Neural cell (in vitro differentiated cells): ENCODE measurements at regions not wholly inside any gene's neighbourhood (a gene's known extent, or its start where the extent isn't known, plus 50 kb on each side); places are given as distances from the start of the nearest gene placed in this dataset.

Experiments used
- H2AFZ ChIP-seq: fragments of 200-600, 300-800 bp; sonication (generic), shearing (Covaris generic); 2 replicates; pipeline ENCODE4 v1.6.0; 2014; ENCODE audit warnings: low read depth, mild to moderate bottlenecking, antibody characterized with exemption, low read length, moderate library complexity
- H3F3A ChIP-seq: fragments of 200-600 bp; shearing (Covaris generic); 2 replicates; pipeline ENCODE4 v1.6.1; 2016; ENCODE audit warnings: mild to moderate bottlenecking, moderate library complexity, mixed read lengths, antibody characterized with exemption, low read length; ENCODE audit not compliant: insufficient read depth, poor library complexity, severe bottlenecking
- H3K27ac ChIP-seq: fragments of 200-600, 300-800 bp; sonication (generic), shearing (Covaris generic); 2 replicates; pipeline ENCODE4 v1.5.1; 2014; ENCODE audit warnings: mild to moderate bottlenecking, low read length, moderate library complexity
- H3K27me3 ChIP-seq: fragments of 300-800, 200-600 bp; sonication (generic), shearing (Covaris generic); 2 replicates; pipeline ENCODE4 v1.6.0; 2014; ENCODE audit warnings: mild to moderate bottlenecking, low read depth, low read length, moderate library complexity; ENCODE audit not compliant: insufficient read depth
- H3K36me3 ChIP-seq: fragments of 300-800, 200-600 bp; sonication (generic), shearing (Covaris generic); 2 replicates; pipeline ENCODE4 v1.5.1; 2014; ENCODE audit warnings: mild to moderate bottlenecking, antibody characterized with exemption, low read length, moderate library complexity; ENCODE audit not compliant: insufficient read depth
- H3K4me2 ChIP-seq: fragments of 300-800, 200-600 bp; sonication (generic), shearing (Covaris generic); 2 replicates; pipeline ENCODE4 v1.6.0; 2014; ENCODE audit warnings: mild to moderate bottlenecking, low read length
- H3K4me3 ChIP-seq: fragments of 300-800, 200-600 bp; sonication (generic), shearing (Covaris generic); 2 replicates; pipeline ENCODE4 v1.5.1; 2014; ENCODE audit warnings: mild to moderate bottlenecking, low read length, moderate library complexity
- H3K79me2 ChIP-seq: fragments of 200-600 bp; shearing (Covaris generic); replicated peaks from 2 replicates; pipeline ENCODE4 v1.6.0; 2014; ENCODE audit warnings: mild to moderate bottlenecking, low read length, moderate library complexity; ENCODE audit not compliant: insufficient read depth
- H3K9ac ChIP-seq: fragments of 300-800, 200-600 bp; sonication (generic), shearing (Covaris generic); 2 replicates; pipeline ENCODE4 v1.6.1; 2016; ENCODE audit warnings: mild to moderate bottlenecking, low read length, mixed read lengths
- H3K9me2 ChIP-seq: fragments of 200-600 bp; shearing (Covaris generic); 2 replicates; pipeline ENCODE4 v1.6.1; 2016; ENCODE audit warnings: mild to moderate bottlenecking, low read length, mixed read lengths; ENCODE audit not compliant: insufficient read depth
- H3K9me3 ChIP-seq: fragments of 200-600, 300-800 bp; sonication (generic), shearing (Covaris generic); 2 replicates; pipeline ENCODE4 v1.6.1; 2016; ENCODE audit warnings: mild to moderate bottlenecking, mixed run types, low read length, moderate library complexity, mixed read lengths
- H4K20me1 ChIP-seq: fragments of 200-600 bp; shearing (Covaris generic); 2 replicates; pipeline ENCODE4 v1.6.1; 2016; ENCODE audit warnings: mild to moderate bottlenecking, mixed run types; ENCODE audit not compliant: insufficient read depth
- CTCF ChIP-seq: fragments of 450-650 bp; IDR thresholded peaks from 2 replicates; pipeline ENCODE4 v1.5.1; 2014; ENCODE audit warnings: antibody characterized with exemption, mild to moderate bottlenecking, moderate library complexity; ENCODE audit not compliant: poor library complexity, severe bottlenecking
- EP300 ChIP-seq: fragments of 450-650 bp; conservative IDR thresholded peaks from 2 replicates; pipeline ENCODE4 v1.6.1; 2014; ENCODE audit warnings: antibody characterized with exemption, mild to moderate bottlenecking, moderate library complexity; ENCODE audit not compliant: poor library complexity, severe bottlenecking
- EZH2 ChIP-seq: fragments of 200-600, 300-800 bp; shearing (Covaris generic), sonication (generic); IDR thresholded peaks from 2 replicates; pipeline ENCODE4 v1.6.1; 2014; ENCODE audit warnings: antibody characterized with exemption, low read length, borderline replicate concordance, mild to moderate bottlenecking; ENCODE audit not compliant: insufficient read depth, poor library complexity, severe bottlenecking
- MXI1 ChIP-seq: fragments of 450-650 bp; conservative IDR thresholded peaks from 2 replicates; pipeline ENCODE4 v1.6.1; 2014; ENCODE audit warnings: antibody characterized with exemption, mild to moderate bottlenecking; ENCODE audit not compliant: poor library complexity, severe bottlenecking
- POLR2AphosphoS5 ChIP-seq: IDR thresholded peaks from 2 replicates; pipeline ENCODE4 v1.6.1; 2012
- RAD21 ChIP-seq: fragments of 450-650 bp; conservative IDR thresholded peaks from 2 replicates; pipeline ENCODE4 v1.6.1; 2014; ENCODE audit warnings: antibody characterized with exemption, mild to moderate bottlenecking, moderate library complexity
- REST ChIP-seq: IDR thresholded peaks from 2 replicates; pipeline ENCODE4 v1.6.1; 2012; ENCODE audit warnings: borderline replicate concordance
- SMC3 ChIP-seq: fragments of 450-650 bp; conservative IDR thresholded peaks from 2 replicates; pipeline ENCODE4 v1.6.1; 2014; ENCODE audit warnings: antibody characterized with exemption, mild to moderate bottlenecking, moderate library complexity; ENCODE audit not compliant: poor library complexity
- TAF1 ChIP-seq: IDR thresholded peaks from 2 replicates; pipeline ENCODE4 v1.6.1; 2012; ENCODE audit warnings: low read depth

GRCh38 chr13:34593658-34594057, 348.4 kb upstream of the NBEA start:
- no peaks in the 10 kb centered on the region for H3K79me2 ChIP-seq
- no peak overlapping the region for H3K9ac ChIP-seq
- H3K27ac ChIP-seq, result no peak overlapping the region
- H3K27me3 ChIP-seq, result no peaks in the 10 kb centered on the region
- H3K4me3 ChIP-seq, result no peak overlapping the region
- no peaks in the 10 kb centered on the region for H3K36me3 ChIP-seq
- H3K9me2 ChIP-seq, result no peaks in the 10 kb centered on the region
- H3K9me3 ChIP-seq, result no peaks in the 10 kb centered on the region
- no peaks in the 10 kb centered on the region for H3F3A ChIP-seq
- no peaks in the 10 kb centered on the region for H4K20me1 ChIP-seq
- H2AFZ ChIP-seq, result no peak overlapping the region
- H3K4me2 ChIP-seq, result no peak overlapping the region
- TF ChIP-seq RAD21 (no peak), SMC3 (no peak), POLR2AphosphoS5 (no peak), CTCF (no peak)

GRCh38 chr13:34594507-34594906, 347.6 kb upstream of the NBEA start:
- H4K20me1 ChIP-seq, result no peaks in the 10 kb centered on the region
- H3K27ac ChIP-seq, result no peak overlapping the region
- H3K9ac ChIP-seq, result no peak overlapping the region
- H3K4me2 ChIP-seq, result no peak overlapping the region
- TF ChIP-seq POLR2AphosphoS5 (peak; percentile 76), EZH2 (no peak), EP300 (no peak), CTCF (no peak)
- no peak overlapping the region for H3K4me3 ChIP-seq
- H3K79me2 ChIP-seq, result no peaks in the 10 kb centered on the region
- H3F3A ChIP-seq, result no peaks in the 10 kb centered on the region
- no peaks in the 10 kb centered on the region for H3K36me3 ChIP-seq
- H3K27me3 ChIP-seq, result no peaks in the 10 kb centered on the region
- no peak overlapping the region for H2AFZ ChIP-seq
- H3K9me2 ChIP-seq, result no peaks in the 10 kb centered on the region
- no peaks in the 10 kb centered on the region for H3K9me3 ChIP-seq

- TF ChIP-seq SMC3, result no peak
- no peak for TF ChIP-seq EP300
- TF ChIP-seq RAD21, result no peak
- no peak for TF ChIP-seq MXI1
- TF ChIP-seq REST, result no peak
- TF ChIP-seq POLR2AphosphoS5, result no peak
- TF ChIP-seq TAF1, result no peak
- TF ChIP-seq CTCF, result no peak
- no peak for TF ChIP-seq EZH2
Measured at GRCh38 chr13:34608331-34608730, 333.7 kb upstream of the NBEA start.

More at GRCh38 chr13:34608331-34608730, 333.7 kb upstream of the NBEA start:
- no peak overlapping the region for H3K4me3 ChIP-seq
- no peak overlapping the region for H2AFZ ChIP-seq
- no peak overlapping the region for H3K27ac ChIP-seq
- H3K27me3 ChIP-seq, result no peaks in the 10 kb centered on the region
- H3F3A ChIP-seq, result no peaks in the 10 kb centered on the region
- no peaks in the 10 kb centered on the region for H4K20me1 ChIP-seq
- no peak overlapping the region for H3K9ac ChIP-seq
- H3K79me2 ChIP-seq, result no peaks in the 10 kb centered on the region
- H3K9me3 ChIP-seq, result no peaks in the 10 kb centered on the region
- no peak overlapping the region for H3K4me2 ChIP-seq
- no peaks in the 10 kb centered on the region for H3K36me3 ChIP-seq
- no peaks in the 10 kb centered on the region for H3K9me2 ChIP-seq
